ENCODE measurements at regions not wholly inside any gene's neighbourhood (a gene's known extent, or its start where the extent isn't known, plus 50 kb on each side); places are given as distances from the start of the nearest gene placed in this dataset.

GRCh38 chr15:31545257-31545656 is 218.6 kb downstream of the KLF13 start:
- DNase-seq (ENCODE audit: low read depth), result no peak
- H3K4me3 ChIP-seq (ENCODE audit: low read length), result no peak overlapping the region
- TF ChIP-seq, protein P1, sequence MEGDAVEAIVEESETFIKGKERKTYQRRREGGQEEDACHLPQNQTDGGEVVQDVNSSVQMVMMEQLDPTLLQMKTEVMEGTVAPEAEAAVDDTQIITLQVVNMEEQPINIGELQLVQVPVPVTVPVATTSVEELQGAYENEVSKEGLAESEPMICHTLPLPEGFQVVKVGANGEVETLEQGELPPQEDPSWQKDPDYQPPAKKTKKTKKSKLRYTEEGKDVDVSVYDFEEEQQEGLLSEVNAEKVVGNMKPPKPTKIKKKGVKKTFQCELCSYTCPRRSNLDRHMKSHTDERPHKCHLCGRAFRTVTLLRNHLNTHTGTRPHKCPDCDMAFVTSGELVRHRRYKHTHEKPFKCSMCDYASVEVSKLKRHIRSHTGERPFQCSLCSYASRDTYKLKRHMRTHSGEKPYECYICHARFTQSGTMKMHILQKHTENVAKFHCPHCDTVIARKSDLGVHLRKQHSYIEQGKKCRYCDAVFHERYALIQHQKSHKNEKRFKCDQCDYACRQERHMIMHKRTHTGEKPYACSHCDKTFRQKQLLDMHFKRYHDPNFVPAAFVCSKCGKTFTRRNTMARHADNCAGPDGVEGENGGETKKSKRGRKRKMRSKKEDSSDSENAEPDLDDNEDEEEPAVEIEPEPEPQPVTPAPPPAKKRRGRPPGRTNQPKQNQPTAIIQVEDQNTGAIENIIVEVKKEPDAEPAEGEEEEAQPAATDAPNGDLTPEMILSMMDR (conservative IDR thresholded peaks at IDR 0.05; ENCODE audit: low read depth, low read length), result no peak

GRCh38 chr15:31550211-31550977 is 223.8 kb downstream of the KLF13 start:
- TF ChIP-seq, protein P1 (conservative IDR thresholded peaks at IDR 0.05; ENCODE audit: low read depth, low read length), result no peak
- no peak for DNase-seq (ENCODE audit: low read depth)
- no peak overlapping the region for H3K4me3 ChIP-seq (ENCODE audit: low read length)

DNA sequence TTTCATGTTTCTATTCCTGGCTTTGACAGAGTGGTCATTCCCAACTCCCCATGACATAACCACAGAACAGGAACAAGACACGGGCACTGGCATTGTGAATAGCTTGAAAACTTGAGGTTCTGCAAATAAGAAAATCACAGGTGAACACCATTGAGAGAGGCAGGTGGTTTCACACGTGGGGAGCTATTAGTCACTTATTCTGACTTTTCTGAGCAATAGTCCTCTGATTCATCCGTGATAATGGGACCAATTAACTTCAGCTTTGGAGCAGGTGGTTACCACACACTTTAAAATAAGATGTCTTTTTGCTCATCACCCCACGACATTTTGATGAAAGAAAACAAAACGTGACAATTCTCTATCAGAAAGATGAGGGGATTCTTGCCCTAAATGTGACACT is 224.7 kb downstream of the KLF13 start:
- no peak overlapping the region for H3K4me3 ChIP-seq (ENCODE audit: low read length)
- TF ChIP-seq, protein P1 (conservative IDR thresholded peaks at IDR 0.05; ENCODE audit: low read depth, low read length), result no peak
- DNase-seq (ENCODE audit: low read depth), result no peak

DNA sequence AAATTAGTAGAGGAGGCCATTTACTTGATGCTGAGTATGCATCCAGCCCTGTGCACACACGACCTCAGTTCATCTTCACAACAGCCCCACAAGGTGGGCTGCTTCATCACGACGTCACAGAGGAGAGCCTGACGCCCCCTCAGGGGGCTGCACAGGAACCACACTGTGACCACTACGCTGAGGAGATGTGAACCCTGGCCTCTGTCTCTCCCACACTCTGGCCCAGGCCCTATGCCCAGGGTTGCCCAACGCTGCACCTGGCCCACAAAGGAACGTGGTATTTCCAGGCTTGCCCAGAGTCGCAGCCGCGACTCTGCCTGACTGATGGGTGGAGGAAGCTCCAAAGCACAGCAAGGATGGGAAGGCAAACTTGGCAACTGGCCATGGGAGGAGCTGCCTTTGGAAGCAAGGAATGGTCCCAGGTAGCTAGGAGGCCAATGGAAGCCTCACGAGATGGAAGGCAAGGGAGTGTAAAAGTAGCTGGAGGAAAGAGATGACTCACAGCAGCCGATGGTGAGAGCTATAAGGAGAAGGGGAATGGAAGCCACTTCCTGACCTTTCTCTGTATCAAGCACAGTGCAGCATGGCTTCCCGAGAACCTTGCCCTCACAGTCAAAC is 226.0 kb downstream of the KLF13 start:
- DNase-seq (ENCODE audit: low read depth), result no peak
- TF ChIP-seq, protein P1 (conservative IDR thresholded peaks at IDR 0.05; ENCODE audit: low read depth, low read length), result no peak
- no peak overlapping the region for H3K4me3 ChIP-seq (ENCODE audit: low read length)

- TF ChIP-seq, protein P1 (conservative IDR thresholded peaks at IDR 0.05; ENCODE audit: low read depth, low read length), result no peak
- DNase-seq (ENCODE audit: low read depth), result no peak
- H3K4me3 ChIP-seq (ENCODE audit: low read length), result no peak overlapping the region
Measured at GRCh38 chr15:31554261-31554660, 227.6 kb downstream of the KLF13 start.

DNA sequence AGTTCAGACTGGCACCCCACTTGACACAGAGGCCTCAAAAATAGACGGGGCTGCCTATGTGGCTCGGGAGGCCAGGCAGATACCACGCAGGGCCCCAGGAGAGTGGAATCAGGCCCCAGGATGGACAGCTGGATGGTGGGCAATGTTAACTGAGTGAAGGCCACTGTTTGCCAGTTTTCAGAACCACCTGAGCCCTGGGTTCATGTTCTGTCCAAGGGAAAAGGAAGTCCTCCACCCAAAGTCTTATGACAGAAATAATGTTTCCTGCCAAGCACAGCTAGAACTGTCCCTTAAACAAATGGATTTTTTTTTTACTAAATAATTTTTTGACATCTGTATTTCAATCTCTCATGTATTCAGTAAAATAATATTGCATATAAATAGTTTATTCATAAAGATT is 228.4 kb downstream of the KLF13 start:
- TF ChIP-seq, protein P1 (conservative IDR thresholded peaks at IDR 0.05; ENCODE audit: low read depth, low read length), result no peak
- DNase-seq (ENCODE audit: low read depth), result no peak
- H3K4me3 ChIP-seq (ENCODE audit: low read length), result no peak overlapping the region

Data from retinal pigment epithelial cell (primary cell).